Chondrocyte (in vitro differentiated cells): ENCODE measurements at regions not wholly inside any gene's neighbourhood (a gene's known extent, or its start where the extent isn't known, plus 50 kb on each side); places are given as distances from the start of the nearest gene placed in this dataset.

Experiments used
- DNase-seq: peaks from one replicate; pipeline ENCODE4 v3.0.0; 2021; ENCODE audit warnings: mixed read lengths, low spot score
- H3K27ac Mint-ChIP-seq: one replicate; pipeline ENCODE4 v1.8.0; 2021; ENCODE audit warnings: mild to moderate bottlenecking, moderate library complexity, mixed read lengths; ENCODE audit not compliant: unreplicated experiment
- H3K27me3 Mint-ChIP-seq: 2 replicates; pipeline ENCODE4 v1.8.0; 2021; ENCODE audit warnings: low read depth, mixed read lengths
- H3K36me3 Mint-ChIP-seq: 2 replicates; pipeline ENCODE4 v1.8.0; 2021; ENCODE audit warnings: low read depth, mixed read lengths
- H3K4me1 Mint-ChIP-seq: 2 replicates; pipeline ENCODE4 v1.8.0; 2021; ENCODE audit warnings: low read depth, mild to moderate bottlenecking, mixed read lengths
- H3K4me3 Mint-ChIP-seq: one replicate; pipeline ENCODE4 v1.8.0; 2021; ENCODE audit warnings: mild to moderate bottlenecking, moderate library complexity, mixed read lengths; ENCODE audit not compliant: unreplicated experiment
- H3K9me3 Mint-ChIP-seq: 2 replicates; pipeline ENCODE4 v1.8.0; 2021; ENCODE audit warnings: low read depth, mixed read lengths
- CTCF ChIP-seq: fragments of 200-600 bp; sonication (generic); IDR thresholded peaks from 2 replicates; pipeline ENCODE4 v1.5.0; 2021; ENCODE audit warnings: antibody characterized with exemption, mild to moderate bottlenecking, moderate library complexity

GRCh38 chr16:9176547-9177418 lies 85.3 kb downstream of the HAPSTR1 start:
- no peaks in the 10 kb centered on the region for H3K4me1 Mint-ChIP-seq
- no peak overlapping the region for H3K27ac Mint-ChIP-seq
- H3K4me3 Mint-ChIP-seq = no peak overlapping the region
- H3K9me3 Mint-ChIP-seq = peaks cover 5% of the 10 kb centered on the region
- no peak for TF ChIP-seq CTCF
- no peak for DNase-seq
- H3K36me3 Mint-ChIP-seq = no peaks in the 10 kb centered on the region
- H3K27me3 Mint-ChIP-seq = peaks cover 11% of the 10 kb centered on the region

- no peaks in the 10 kb centered on the region for H3K36me3 Mint-ChIP-seq
- TF ChIP-seq CTCF = no peak
- H3K27me3 Mint-ChIP-seq = peaks cover 11% of the 10 kb centered on the region
- no peak overlapping the region for H3K4me3 Mint-ChIP-seq
- DNase-seq = no peak
- H3K9me3 Mint-ChIP-seq = peaks cover 3% of the 10 kb centered on the region
- H3K4me1 Mint-ChIP-seq = no peaks in the 10 kb centered on the region
- no peak overlapping the region for H3K27ac Mint-ChIP-seq
Observed at GRCh38 chr16:9177861-9178260, 86.4 kb downstream of the HAPSTR1 start.

GRCh38 chr16:9183682-9184353 lies 92.4 kb downstream of the HAPSTR1 start:
- no peak for TF ChIP-seq CTCF
- no peak overlapping the region for H3K4me3 Mint-ChIP-seq
- no peak overlapping the region for H3K27ac Mint-ChIP-seq
- H3K36me3 Mint-ChIP-seq = no peaks in the 10 kb centered on the region
- no peaks in the 10 kb centered on the region for H3K9me3 Mint-ChIP-seq
- DNase-seq = peak; percentile 92
- H3K4me1 Mint-ChIP-seq = no peaks in the 10 kb centered on the region
- peaks cover under 1% of the 10 kb centered on the region for H3K27me3 Mint-ChIP-seq

- H3K9me3 Mint-ChIP-seq = no peaks in the 10 kb centered on the region
- H3K27ac Mint-ChIP-seq = no peak overlapping the region
- TF ChIP-seq CTCF = no peak
- no peak overlapping the region for H3K4me3 Mint-ChIP-seq
- DNase-seq = no peak
- H3K27me3 Mint-ChIP-seq = no peaks in the 10 kb centered on the region
- H3K36me3 Mint-ChIP-seq = no peaks in the 10 kb centered on the region
- H3K4me1 Mint-ChIP-seq = no peaks in the 10 kb centered on the region
Observed at GRCh38 chr16:9184354-9184690, 92.9 kb downstream of the HAPSTR1 start.

GRCh38 chr16:9185381-9185780 lies 93.9 kb downstream of the HAPSTR1 start:
- H3K27me3 Mint-ChIP-seq = no peaks in the 10 kb centered on the region
- TF ChIP-seq CTCF = no peak
- H3K9me3 Mint-ChIP-seq = no peaks in the 10 kb centered on the region
- H3K4me3 Mint-ChIP-seq = no peak overlapping the region
- DNase-seq = no peak
- H3K36me3 Mint-ChIP-seq = no peaks in the 10 kb centered on the region
- no peak overlapping the region for H3K27ac Mint-ChIP-seq
- H3K4me1 Mint-ChIP-seq = no peaks in the 10 kb centered on the region
